GM12865 (cell line): ENCODE measurements at regions not wholly inside any gene's neighbourhood (a gene's known extent, or its start where the extent isn't known, plus 50 kb on each side); places are given as distances from the start of the nearest gene placed in this dataset.

Experiments
- DNase-seq: peaks from one replicate; pipeline ENCODE4 v3.0.0; 2010; ENCODE audit warnings: low read depth
- H3K4me3 ChIP-seq: 2 replicates; pipeline ENCODE4 v1.5.1; 2011; ENCODE audit warnings: mild to moderate bottlenecking, low read depth, low read length, control low read depth
- CTCF ChIP-seq: IDR thresholded peaks from 2 replicates; pipeline ENCODE4 v1.5.1; 2011; ENCODE audit warnings: low read length, control low read depth, low read depth, inconsistent platforms; ENCODE audit not compliant: insufficient read depth; ENCODE audit errors: missing control alignments

GRCh38 chr4:20612313-20612712, 87.9 kb upstream of the PACRGL start:
- no peak for DNase-seq
- TF ChIP-seq CTCF = no peak
- H3K4me3 ChIP-seq = no peak overlapping the region

- H3K4me3 ChIP-seq = no peak overlapping the region
- DNase-seq = no peak
Measured at GRCh38 chr4:20614816-20615215, 85.4 kb upstream of the PACRGL start.

GRCh38 chr4:20615486-20616260, 84.6 kb upstream of the PACRGL start:
- no peak for TF ChIP-seq CTCF
- no peak for DNase-seq
- H3K4me3 ChIP-seq = no peak overlapping the region

More at GRCh38 chr4:20614816-20615215, 85.4 kb upstream of the PACRGL start:
- TF ChIP-seq CTCF = no peak

- no peak for DNase-seq
- H3K4me3 ChIP-seq = no peak overlapping the region
- no peak for TF ChIP-seq CTCF
Measured at GRCh38 chr4:20616313-20616712, 83.9 kb upstream of the PACRGL start.

GRCh38 chr4:20616848-20617247, 83.4 kb upstream of the PACRGL start:
- no peak for DNase-seq
- no peak for TF ChIP-seq CTCF
- H3K4me3 ChIP-seq = no peak overlapping the region

GRCh38 chr4:20617678-20618396, 82.4 kb upstream of the PACRGL start:
- DNase-seq = no peak
- TF ChIP-seq CTCF = no peak
- no peak overlapping the region for H3K4me3 ChIP-seq
